ENCODE measurements at regions not wholly inside any gene's neighbourhood (a gene's known extent, or its start where the extent isn't known, plus 50 kb on each side); places are given as distances from the start of the nearest gene placed in this dataset.
"Not testable (repeated sequence)": the region's sequence is repeated elsewhere in the genome, so short reads cannot be mapped to it uniquely, and the experiment has no call there.

DNA sequence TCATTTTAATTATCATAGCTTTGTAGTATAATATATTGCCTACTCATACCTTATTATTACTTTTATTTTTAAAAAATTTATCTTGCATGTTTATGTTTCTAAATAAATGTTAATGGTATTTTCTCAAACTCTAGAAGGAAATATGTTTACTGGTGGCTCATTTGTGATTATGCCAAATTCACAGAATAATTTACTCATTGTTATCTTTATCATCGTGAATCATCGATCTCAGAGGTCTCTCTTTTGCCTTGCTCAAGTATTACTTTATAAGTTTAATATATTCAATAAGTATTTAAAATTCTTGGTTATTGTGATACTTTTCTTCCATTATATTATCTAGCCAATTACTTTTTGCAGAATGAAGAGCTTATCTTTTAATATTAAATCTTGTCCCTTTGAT is 836.7 kb upstream of the ADAMTS5 start:
- ATAC-seq: no peak

DNA sequence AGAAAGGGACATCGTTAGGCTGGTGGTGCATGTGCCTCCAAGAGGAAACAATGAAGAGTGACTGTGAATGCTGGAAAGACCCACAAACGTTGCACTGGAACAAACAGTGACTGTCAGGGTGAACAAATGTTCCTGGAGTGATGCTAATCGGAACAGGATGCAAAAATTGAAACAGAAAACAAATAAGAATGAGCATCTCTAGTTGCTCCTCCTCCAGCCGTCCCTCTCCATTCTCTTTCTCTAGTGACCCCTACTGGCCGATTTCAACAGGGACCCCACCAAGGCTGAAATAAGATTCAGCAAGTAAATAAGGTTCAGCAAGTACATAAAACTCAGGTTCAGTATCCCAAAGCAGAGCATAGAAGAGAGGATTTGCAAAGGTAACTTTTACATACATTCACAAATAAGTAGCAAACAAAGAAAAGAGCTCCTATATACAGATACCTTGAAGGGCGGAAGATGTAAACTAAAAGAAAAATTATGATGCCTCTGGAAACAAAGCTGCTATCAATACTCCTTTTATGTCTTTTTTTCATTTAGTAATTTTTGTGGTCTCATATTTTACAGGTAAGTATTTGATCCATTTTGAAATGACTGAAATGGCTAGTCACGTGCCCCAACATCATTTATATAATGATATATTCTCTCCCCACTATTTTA is 836.1 kb upstream of the ADAMTS5 start:
- no peak for ATAC-seq

DNA sequence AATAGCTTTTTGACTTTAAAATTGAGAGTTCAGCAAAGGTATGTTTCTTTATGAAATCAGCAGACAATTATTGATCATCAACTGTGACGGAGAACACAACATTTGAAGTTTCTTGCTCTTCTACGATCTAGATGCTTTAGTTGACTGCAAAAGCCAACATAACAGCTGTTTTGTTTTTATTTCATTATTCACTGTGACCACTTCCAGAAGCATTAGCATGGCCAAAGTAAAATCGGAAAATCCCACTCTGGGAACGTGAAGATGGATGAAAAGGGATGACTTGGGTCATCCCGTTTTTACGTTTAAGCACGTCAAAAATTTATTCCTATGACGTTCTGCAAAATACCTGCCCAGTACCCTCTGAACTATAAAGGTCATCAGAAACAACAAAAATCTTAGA is 833.0 kb upstream of the ADAMTS5 start:
- ATAC-seq: no peak

DNA sequence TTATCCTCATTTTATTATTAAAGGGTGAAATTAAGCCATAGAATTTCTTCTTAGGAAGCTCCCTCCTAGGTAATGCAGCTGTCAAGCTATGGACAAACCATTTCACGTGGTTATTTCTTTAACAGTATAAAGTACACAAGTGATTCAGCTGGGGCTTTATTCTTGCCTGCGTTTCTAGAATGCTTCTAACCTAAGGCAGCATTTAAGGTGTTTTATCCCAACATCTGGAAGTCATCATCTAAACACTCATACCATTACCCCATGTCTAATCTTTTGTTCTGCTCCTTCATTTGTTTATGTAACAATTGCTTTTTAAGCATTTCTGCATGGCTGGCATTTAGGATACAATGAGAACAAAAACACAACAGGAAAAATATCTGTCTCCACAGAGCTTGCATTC is 829.2 kb upstream of the ADAMTS5 start:
- no peak for ATAC-seq

DNA sequence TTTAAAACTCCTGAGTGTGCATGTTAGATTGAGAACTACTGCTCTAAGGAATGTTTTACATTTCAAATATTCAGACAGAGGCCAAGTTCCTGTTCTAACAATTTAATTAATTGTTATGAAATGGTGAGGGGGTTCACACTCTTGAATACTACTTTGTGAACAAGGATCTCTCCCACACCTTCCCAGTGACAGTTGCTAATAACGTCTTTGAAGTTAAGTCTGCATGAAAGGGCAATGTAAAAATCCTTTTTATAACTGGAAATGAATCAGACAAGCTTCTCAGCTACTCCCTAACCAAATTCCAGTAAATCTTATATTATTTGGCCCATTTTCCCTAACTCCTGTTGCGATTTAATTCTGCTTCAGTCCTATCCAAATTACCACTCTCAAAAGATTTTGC is 828.5 kb upstream of the ADAMTS5 start:
- no peak for ATAC-seq

DNA sequence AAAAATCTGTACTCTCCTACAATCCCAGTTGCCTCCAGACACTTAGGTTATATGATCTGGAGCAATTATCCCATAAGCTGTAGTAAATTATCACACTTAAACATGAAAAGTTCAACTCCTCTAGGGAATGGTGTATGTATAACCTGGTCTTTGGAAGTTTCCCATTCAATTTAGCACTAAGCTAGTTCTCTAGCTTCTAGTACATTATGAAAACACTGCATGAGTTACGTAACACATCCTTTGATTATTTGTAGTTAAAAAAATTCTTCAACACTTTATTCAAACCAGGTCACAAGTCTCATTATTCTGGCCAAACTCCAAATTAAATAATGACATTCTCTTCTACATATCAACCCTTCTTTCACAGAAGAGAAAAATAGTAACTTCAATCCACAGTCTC is 827.0 kb upstream of the ADAMTS5 start:
- ATAC-seq: no peak

DNA sequence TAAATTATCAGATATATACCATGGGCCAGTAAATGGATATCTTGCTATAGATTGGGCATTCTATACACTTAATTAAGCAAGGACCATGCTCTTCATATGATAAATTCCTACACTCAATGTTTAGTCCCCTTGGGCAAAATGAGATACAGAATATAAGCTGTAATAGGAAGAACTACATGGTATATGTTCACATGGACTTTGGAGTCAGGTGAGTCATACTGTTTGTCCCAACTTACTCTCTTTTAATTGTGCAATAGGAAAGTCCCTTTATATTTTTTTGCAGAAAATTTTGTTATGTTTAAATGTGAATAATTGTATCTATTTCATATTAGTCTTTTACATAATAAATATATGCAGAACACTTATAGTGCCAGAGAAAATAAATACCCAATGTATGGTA is 820.2 kb upstream of the ADAMTS5 start:
- ATAC-seq: no peak

DNA sequence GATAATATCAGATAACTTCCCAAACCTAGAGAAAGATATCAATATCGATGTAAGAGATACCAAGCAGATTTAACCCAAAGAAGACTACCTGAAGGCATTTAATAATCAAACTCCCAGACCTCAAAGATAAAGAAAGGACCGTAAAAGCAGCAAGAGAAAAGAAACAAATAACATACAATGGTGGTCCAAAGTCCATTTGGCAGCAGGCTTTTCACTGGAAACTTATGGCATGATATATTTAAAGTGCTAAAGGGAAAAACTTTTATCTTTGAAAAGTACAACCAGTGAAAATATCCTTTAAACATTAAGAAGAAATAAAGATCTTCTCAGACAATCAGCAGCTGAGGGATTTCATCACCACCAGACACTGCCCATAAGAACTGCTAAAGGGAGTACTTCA is 812.7 kb upstream of the ADAMTS5 start:
- ATAC-seq: no peak

DNA sequence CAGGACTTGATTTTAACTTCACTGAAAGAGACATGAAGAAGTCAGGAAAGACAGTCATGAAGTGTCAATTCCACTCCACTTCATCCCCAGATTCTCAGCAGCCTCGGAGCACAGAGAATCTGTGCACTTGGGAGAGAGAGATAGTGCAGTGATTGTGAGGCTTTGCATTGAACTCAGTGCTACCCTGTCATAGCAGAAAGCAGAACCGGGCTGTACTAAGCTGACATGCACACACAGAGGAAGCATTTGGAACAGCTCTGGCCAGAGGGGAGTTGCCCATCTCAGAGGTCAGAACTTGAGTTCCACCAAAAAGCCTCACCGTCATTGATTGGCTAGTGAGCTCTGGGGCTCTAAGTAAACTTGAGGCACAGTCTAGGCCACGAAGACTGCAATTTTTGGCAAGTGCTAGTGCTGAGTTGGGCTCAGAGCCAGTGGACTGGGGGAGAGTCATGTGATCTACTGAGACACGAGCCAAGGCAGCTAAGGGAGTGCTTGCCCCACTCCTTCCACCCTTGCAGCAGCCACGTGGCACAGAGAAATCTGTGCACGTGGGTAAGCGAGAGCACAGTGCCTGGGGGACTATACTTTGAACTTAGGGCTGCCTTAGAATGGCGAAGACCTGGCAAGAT is 810.2 kb upstream of the ADAMTS5 start:
- no peak for ATAC-seq

DNA sequence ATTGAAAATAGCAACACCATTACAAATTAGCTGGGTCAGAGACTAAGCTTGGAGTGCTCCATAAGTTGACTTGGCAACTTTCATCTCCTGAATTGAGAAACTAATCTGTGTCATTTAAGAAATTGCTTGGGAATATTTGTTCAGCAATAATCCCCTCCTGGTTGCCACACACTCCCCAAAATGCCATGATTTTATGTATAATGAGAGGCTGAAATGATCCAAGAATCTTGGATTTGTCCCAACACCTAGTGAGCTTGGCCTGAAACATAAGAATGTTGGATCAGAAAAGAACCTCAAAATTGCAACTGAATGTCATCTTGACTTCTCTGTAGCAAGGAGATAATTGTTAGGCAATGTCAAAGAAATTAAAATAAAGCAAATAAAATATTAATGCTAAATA is 805.9 kb upstream of the ADAMTS5 start:
- no peak for ATAC-seq

DNA sequence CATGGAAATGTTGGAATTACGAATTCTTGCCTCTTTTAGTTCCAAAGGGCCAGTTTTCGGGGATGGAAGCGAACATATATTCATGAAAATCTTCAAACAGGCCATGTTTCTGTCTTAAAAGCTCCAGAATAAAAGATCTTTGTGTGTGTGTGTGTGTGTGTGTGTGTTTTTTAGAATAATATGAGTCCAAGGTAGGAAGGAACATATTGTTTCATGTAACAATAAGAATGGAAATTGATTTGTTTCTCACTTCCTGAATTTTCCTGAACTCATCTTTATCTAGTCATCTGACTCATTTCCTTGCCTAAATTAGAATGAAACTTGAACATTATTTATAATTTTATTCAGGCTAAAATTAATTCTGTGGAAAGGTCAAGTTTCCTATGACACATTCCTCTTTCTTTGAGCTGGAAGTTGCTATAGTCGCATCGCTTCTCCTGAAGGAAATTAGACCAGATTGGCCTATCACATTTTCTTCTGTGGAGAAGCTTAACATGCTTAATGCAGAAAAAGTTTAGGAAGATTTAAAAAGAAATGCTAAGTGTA is 805.1 kb upstream of the ADAMTS5 start:
- ATAC-seq: no peak

DNA sequence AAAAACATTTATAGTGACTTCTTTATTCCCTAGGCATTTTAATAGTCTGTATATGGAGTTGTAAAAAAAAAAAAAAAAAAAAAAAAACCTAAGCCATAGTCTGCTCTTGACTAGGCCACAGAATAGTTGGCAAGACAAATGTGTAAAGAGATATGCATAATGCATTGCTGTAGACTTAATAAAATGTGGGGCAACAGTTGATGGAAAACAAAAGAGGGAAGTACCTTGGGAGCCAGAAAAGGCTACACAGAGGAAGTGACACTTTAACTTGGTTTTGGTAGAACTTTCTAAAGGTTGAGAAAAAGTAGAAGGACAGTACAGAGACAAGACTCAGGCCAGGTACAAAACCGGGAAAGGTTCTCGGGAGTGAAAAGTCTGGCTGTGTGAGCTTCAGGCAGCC is 802.9 kb upstream of the ADAMTS5 start:
- no peak for ATAC-seq

DNA sequence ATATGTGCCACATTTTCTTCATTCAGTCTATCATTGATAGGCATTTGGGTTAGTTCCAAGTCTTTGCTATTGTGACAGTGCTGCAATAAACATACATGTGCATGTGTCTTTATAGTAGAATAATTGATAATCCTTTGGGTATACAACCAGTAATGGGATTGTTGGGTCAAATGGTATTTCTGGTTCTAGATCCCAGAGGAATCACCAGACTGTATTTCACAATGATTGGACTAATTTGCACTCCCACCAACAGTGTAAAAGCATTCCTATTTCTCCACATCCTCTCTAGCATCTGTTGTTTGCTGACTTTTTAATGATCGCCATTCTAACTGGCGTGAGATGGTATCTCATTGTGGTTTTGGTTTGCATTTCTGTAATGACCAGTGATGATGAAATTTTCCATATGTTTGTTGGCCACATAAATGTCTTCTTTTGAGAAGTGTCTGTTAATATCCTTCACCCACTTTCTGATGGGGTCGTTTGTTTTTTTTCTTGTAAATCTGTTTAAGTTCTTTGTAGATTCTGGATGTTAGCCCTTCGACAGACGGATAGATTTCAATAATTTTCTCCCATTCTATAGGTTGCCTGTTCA is 801.3 kb upstream of the ADAMTS5 start:
- ATAC-seq: not testable (repeated sequence)

DNA sequence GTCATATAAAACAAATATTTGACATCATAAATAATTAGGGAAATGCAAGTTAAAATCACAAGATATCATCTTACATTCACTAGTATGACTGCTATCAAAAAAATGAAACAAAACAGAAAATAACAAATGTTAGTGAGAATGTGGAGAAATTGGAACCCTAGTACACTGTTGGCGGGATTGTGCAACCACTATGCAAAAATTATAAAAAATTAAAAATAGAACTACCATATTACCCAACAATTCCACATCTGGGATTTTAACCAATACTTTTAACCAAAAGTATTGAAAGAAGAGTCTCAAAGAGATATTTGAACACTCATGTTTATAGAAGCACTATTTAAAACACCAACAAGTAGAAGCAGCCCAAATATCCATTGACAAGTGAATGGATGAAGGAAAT is 797.2 kb upstream of the ADAMTS5 start:
- no peak for ATAC-seq

DNA sequence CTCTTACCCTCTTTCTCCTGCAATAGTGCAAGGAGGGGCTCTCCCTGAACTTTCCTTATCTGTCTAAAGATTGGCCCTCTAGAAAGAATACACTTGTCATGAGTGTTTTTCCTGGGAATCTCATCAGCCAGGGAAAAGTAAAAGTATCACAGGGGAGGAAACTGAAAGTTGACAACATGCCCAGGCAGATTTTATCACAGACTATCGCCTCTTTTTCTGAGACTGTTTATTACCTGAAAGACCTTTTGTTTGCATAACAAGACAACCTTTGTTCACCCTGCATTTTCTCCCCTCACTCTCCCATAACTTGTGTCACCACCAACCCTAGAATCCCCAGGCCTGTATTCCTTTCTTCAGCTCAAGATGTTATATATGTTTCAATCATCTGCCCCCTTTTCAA is 794.7 kb upstream of the ADAMTS5 start:
- no peak for ATAC-seq

DNA sequence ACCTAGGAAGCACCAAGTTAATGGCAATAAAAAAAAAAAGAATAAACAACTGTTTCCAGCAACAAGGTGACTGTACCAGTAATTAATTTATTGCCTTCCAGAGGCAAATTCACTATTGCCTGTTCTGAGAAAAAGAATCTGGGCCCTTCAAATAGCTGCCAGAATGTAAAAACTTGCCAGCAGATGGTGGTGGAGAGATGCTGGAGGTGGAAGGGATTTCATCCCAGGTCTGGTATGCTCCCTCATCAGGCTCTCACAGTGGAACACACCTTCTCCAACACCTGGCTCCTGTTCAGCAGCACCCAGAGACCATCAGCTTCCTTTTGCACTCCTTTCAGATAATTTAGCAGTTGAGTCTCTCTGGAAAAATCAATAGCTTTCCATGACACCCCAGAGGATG is 792.9 kb upstream of the ADAMTS5 start:
- ATAC-seq: no peak

DNA sequence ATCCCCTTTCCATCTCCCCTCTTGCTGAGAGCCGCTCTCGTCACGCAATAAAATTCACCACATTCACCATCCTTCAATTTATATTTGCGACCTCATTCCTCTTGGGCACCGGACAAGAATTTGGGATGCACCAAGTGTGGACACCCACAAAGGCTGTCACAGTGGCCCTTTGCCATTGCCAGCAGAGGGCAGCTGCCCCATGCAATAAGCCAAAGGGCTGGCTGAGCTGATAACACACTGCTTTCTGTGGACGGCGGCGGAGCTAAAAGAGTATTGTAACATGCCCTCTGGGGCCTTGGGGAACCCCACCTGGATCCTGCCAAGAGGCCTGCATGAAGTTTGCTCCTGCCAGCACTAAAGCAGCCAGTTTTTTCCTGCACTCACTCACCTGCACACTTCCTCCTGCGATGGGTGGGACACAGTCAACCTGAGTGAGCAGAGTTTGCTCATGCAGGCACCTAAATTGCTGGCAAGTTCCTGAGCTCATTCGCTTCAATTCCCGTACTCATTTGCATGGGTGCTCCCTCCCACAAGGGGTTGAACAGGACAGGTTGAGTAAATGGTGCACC is 792.3 kb upstream of the ADAMTS5 start:
- ATAC-seq: no peak

DNA sequence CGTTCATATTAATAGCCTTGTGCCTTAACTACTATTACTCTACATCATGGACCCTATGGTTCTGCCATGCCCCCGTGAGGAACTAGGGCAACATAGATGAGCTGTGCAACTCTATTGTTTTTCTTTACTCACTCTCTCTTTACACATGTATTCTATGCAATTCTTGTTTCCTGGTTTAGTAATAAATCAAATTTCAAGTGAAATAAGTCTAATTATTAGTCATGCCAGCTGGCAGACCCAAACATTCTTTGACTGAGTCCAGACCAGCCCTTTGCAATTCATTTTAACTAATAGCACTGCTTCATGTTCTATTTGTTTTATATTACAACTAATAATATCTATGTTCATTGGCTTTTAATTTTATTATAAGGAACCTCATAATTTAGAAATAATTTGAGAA is 789.3 kb upstream of the ADAMTS5 start:
- no peak for ATAC-seq

DNA sequence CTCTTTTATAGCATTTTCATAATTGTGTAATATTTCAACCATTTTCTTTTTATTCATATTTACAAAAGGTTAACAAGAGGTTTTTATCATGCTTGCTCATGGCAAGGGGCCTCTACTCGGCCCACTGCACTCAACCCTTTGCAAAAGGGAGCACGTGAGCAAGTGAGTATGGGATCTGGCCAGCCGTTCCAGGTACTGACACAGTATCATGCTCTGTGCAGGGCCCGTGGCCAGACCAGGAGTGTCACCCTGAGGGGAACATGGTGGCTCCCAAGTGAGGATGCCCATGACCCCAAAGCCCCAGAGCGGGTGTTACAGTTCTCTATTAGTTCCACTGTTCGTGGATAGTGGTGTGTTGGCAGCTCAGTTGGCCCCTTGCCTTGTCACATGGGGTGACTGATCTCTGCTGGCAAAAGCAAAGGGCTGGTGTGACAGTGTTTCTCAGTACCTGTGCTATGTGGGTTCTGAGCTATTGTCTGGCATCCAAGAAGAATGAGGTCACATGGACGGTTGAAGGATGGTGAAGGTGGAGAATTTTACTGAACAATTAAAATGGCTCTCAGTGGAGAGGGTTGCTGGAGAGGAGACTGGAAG is 777.2 kb upstream of the ADAMTS5 start:
- ATAC-seq: no peak

DNA sequence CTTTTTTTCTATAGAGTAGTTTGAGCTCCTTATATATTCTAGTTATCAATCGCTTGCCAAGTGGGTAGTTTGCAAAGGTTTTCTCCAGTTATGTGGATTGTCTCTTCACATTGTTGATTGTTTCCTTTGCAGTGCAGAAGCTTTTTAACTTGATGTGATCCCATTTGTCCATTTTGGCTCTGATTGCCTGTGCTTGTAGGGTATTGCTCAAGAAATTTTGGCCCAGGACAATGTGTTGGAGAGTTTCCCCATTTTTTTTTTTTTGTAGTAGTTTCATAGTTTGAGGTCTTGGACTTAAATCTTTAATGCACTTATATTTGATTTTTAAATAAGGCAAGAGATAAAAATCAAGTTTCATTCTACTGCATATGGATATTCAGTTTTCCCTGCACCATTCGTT is 774.8 kb upstream of the ADAMTS5 start:
- ATAC-seq: no peak

DNA sequence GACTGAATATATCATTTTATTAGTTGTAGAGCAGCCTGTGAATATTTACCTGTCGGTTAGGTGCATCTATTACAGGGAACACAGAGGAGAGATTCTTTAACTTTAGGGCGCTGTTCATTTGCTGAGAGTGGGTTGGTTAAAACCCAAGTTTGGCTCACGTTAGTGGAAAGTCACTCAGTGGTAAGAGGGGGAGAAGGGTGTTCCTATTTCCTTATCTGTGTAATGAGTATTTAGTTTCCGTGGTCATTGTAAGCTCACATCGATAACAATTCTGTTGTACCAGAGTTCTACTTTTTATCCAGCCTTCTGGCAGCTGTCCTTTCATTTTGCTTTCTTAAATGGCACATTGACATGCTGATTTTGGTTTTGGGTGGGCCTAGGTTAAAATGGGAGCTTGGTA is 773.2 kb upstream of the ADAMTS5 start:
- ATAC-seq: no peak

DNA sequence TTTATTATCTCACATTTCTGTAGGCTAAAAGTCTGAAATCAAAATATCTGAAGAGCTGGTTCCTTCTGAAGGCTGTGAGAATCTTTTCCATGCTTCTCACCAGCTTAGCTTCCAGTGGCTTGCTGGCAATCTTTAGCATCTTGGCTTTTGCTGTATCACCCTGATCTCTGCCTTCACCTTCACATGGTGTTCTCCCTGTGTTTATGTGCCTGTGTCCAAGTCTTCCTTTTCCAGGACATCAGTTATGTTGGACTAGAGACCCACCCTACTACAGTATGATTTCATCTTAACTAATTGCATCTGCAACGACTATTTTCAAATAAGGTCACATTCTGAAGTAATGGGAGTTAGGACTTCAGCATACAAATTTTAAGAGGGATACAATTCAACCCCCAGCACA is 772.3 kb upstream of the ADAMTS5 start:
- no peak for ATAC-seq

DNA sequence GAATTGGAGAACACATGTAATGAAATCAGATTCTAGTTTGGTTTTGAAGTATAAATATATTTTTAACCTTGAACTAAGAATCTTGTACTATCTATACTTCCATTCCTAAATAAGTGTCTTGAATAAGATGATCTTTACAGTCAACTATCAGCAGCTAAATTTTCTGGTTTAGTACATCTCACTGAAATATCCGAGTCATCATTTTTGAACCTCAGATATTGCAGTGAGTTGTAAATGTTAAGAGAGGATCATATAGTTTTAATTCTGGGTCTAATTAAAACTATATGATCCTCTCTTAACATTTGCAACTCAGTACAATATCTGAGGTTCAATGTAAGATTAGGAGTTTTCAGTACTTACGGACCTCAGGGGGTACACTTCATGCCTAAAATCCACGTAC is 768.8 kb upstream of the ADAMTS5 start:
- ATAC-seq: no peak

DNA sequence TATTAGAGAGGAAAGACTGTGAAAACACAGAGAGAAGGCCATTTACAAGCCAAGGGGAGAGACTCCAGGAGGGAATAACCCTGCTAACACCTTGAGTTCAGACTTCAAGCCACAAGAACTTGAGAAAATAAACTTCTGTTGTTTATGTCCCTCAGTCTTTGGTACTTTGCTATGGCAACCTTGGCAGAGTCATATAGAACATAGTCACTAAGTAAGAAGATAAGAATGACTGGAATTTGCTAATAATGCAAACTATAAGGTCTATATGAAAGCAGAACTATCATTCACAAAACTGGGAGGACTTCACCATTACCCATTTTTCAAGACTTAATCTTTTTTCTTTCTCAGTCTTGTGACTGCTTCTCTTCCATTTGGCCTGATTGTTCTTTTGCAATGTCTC is 767.3 kb upstream of the ADAMTS5 start:
- ATAC-seq: no peak

Data from esophagus mucosa (tissue), 1 donor.